ENCODE measurements at regions not wholly inside any gene's neighbourhood (a gene's known extent, or its start where the extent isn't known, plus 50 kb on each side); places are given as distances from the start of the nearest gene placed in this dataset.

- TF ChIP-seq CTCF (conservative IDR thresholded peaks at IDR 0.05), result no peak
- no peak for TF ChIP-seq EZH2 (IDR thresholded peaks at IDR 0.05; ENCODE audit: low read depth)
These were observed 942.3 kb upstream of the TMEM132C start for GRCh38 chr12:127324681-127325080.
